MM.1S (cell line): ENCODE measurements at regions not wholly inside any gene's neighbourhood (a gene's known extent, or its start where the extent isn't known, plus 50 kb on each side); places are given as distances from the start of the nearest gene placed in this dataset.

Experiments used
- DNase-seq: peaks from one replicate; pipeline ENCODE4 v3.0.0-alpha.2; 2015
- H2AFZ ChIP-seq: fragments of 300-600 bp; sonication (generic); 2 replicates; pipeline ENCODE4 v1.6.0; 2016; ENCODE audit warnings: antibody characterized with exemption, low read length
- H3F3A ChIP-seq: fragments of 300-600 bp; sonication (generic); 2 replicates; pipeline ENCODE4 v1.6.1; 2016; ENCODE audit warnings: mild to moderate bottlenecking, antibody characterized with exemption, low read length, moderate library complexity, mixed read lengths; ENCODE audit not compliant: insufficient read depth
- H3K27ac ChIP-seq: fragments of 300-600 bp; sonication (generic); 2 replicates; pipeline ENCODE4 v1.5.1; 2016; ENCODE audit warnings: mild to moderate bottlenecking, low read length
- H3K27me3 ChIP-seq: fragments of 300-600 bp; sonication (generic); replicated peaks from 2 replicates; pipeline ENCODE4 v1.6.0; 2016; ENCODE audit warnings: low read length; ENCODE audit not compliant: insufficient read depth
- H3K36me3 ChIP-seq: fragments of 300-600 bp; sonication (generic); replicated peaks from 2 replicates; pipeline ENCODE4 v1.6.1; 2016; ENCODE audit warnings: mild to moderate bottlenecking, low read length, mixed read lengths; ENCODE audit not compliant: insufficient read depth
- H3K4me1 ChIP-seq: fragments of 300-600 bp; sonication (generic); 2 replicates; pipeline ENCODE4 v1.6.1; 2016; ENCODE audit warnings: low read length, mixed read lengths
- H3K4me2 ChIP-seq: fragments of 300-600 bp; sonication (generic); 2 replicates; pipeline ENCODE4 v1.6.0; 2016; ENCODE audit warnings: low read depth, low read length
- H3K4me3 ChIP-seq: fragments of 300-600 bp; sonication (generic); 2 replicates; pipeline ENCODE4 v1.5.1; 2016; ENCODE audit warnings: low read length, mixed read lengths
- H3K79me2 ChIP-seq: fragments of 300-600 bp; sonication (generic); 2 replicates; pipeline ENCODE4 v1.6.1; 2016; ENCODE audit warnings: mixed run types, low read length, mixed read lengths
- H3K9ac ChIP-seq: fragments of 300-600 bp; sonication (generic); 2 replicates; pipeline ENCODE4 v1.6.1; 2016; ENCODE audit warnings: low read length, mixed read lengths
- H3K9me2 ChIP-seq: fragments of 300-600 bp; sonication (generic); replicated peaks from 2 replicates; pipeline ENCODE4 v1.6.1; 2016; ENCODE audit warnings: mild to moderate bottlenecking, low read length, mixed read lengths; ENCODE audit not compliant: insufficient read depth
- H3K9me3 ChIP-seq: fragments of 300-600 bp; sonication (generic); replicated peaks from 2 replicates; pipeline ENCODE4 v1.6.1; 2016; ENCODE audit warnings: mild to moderate bottlenecking, low read length, mixed read lengths; ENCODE audit not compliant: insufficient read depth
- H4K20me1 ChIP-seq: fragments of 300-600 bp; sonication (generic); 2 replicates; pipeline ENCODE4 v1.6.1; 2016; ENCODE audit warnings: mild to moderate bottlenecking, low read length, moderate library complexity, mixed read lengths; ENCODE audit not compliant: insufficient read depth
- EZH2 ChIP-seq: fragments of 300-600 bp; sonication (generic); optimal IDR thresholded peaks from 2 replicates; pipeline ENCODE3; 2017; ENCODE audit warnings: low read depth, mild to moderate bottlenecking, antibody characterized with exemption, low read length, mixed read lengths
- EZH2phosphoT487 ChIP-seq: fragments of 300-600 bp; sonication (generic); IDR thresholded peaks from 2 replicates; pipeline ENCODE4 v1.6.1; 2018; ENCODE audit warnings: antibody characterized with exemption, low read length
- TF ChIP-seq, protein P1 (sequence below): fragments of 300-600 bp; sonication (generic); IDR thresholded peaks from 2 replicates; pipeline ENCODE4 v1.5.1; 2016; ENCODE audit warnings: antibody characterized with exemption, low read length, mixed read lengths

DNA sequence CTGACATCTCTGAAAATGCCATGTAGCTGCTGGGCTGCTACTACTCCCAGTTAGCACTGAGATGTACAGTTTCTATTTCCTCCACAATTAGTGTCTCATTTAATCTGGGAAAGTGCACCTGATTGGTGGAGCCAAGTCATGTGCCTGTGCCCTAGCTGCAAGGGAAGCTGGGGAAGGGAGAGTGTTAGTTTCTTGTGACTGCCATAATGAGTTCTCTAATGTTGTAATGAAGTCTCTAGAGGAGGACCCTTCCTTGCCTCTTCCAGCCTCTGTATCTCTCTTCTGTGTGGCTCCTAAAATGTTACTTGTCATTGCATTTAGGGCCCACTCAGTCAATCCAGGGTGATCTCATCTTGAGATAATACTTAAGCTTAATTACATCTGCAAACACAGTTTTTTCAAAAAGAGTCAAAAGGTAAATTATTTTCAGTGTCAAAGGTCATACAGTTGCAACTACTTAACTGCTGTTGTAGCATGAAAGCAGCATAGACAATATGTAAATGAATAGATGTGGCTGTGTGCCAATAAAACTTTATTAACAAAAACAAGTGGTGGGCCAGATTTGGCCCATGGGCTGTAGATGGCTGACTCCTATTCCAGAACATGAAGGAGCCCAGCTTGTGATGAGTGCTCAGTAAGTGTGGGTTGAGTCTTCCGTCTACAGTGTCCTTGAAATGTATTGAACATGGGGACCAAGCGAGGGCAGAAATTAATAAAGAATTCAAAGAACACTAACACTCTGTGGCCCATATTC lies 137.2 kb upstream of the MAP1LC3B2 start:
- peak overlapping the region; percentile 23; the same call in 1 of the 2 replicates for H2AFZ ChIP-seq
- no peaks in the 10 kb centered on the region for H3K79me2 ChIP-seq
- peaks cover 7% of the 10 kb centered on the region; the same call in 1 of the 2 replicates for H3K4me1 ChIP-seq
- H3K27ac ChIP-seq: no peak overlapping the region
- no peaks in the 10 kb centered on the region for H3K9me2 ChIP-seq
- H3K36me3 ChIP-seq: no peaks in the 10 kb centered on the region
- H3K9me3 ChIP-seq: no peaks in the 10 kb centered on the region
- H3K27me3 ChIP-seq: no peaks in the 10 kb centered on the region
- no peak for DNase-seq
- TF ChIP-seq, protein P1, sequence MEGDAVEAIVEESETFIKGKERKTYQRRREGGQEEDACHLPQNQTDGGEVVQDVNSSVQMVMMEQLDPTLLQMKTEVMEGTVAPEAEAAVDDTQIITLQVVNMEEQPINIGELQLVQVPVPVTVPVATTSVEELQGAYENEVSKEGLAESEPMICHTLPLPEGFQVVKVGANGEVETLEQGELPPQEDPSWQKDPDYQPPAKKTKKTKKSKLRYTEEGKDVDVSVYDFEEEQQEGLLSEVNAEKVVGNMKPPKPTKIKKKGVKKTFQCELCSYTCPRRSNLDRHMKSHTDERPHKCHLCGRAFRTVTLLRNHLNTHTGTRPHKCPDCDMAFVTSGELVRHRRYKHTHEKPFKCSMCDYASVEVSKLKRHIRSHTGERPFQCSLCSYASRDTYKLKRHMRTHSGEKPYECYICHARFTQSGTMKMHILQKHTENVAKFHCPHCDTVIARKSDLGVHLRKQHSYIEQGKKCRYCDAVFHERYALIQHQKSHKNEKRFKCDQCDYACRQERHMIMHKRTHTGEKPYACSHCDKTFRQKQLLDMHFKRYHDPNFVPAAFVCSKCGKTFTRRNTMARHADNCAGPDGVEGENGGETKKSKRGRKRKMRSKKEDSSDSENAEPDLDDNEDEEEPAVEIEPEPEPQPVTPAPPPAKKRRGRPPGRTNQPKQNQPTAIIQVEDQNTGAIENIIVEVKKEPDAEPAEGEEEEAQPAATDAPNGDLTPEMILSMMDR: no peak
- TF ChIP-seq EZH2phosphoT487 (no peak), EZH2 (no peak)
- no peak overlapping the region for H3K4me3 ChIP-seq
- no peak overlapping the region for H3K4me2 ChIP-seq
- no peak overlapping the region for H3K9ac ChIP-seq
- no peaks in the 10 kb centered on the region for H3F3A ChIP-seq
- no peaks in the 10 kb centered on the region for H4K20me1 ChIP-seq

- Histone ChIP-seq H3F3A (no peaks in the 10 kb centered on the region), H3K9ac (no peak overlapping the region), H3K27ac (no peak overlapping the region), H3K9me3 (no peaks in the 10 kb centered on the region), H3K4me3 (no peak overlapping the region), H4K20me1 (no peaks in the 10 kb centered on the region), H3K79me2 (no peaks in the 10 kb centered on the region), H3K36me3 (no peaks in the 10 kb centered on the region), H3K4me1 (peaks cover 7% of the 10 kb centered on the region; the same call in 1 of the 2 replicates), H2AFZ (no peak overlapping the region), H3K27me3 (no peaks in the 10 kb centered on the region), H3K4me2 (no peak overlapping the region), H3K9me2 (no peaks in the 10 kb centered on the region)
- no peak for TF ChIP-seq EZH2phosphoT487
- TF ChIP-seq, protein P1: no peak
- no peak for DNase-seq
Observed at GRCh38 chr12:116423094-116423493, 136.1 kb upstream of the MAP1LC3B2 start.

DNA sequence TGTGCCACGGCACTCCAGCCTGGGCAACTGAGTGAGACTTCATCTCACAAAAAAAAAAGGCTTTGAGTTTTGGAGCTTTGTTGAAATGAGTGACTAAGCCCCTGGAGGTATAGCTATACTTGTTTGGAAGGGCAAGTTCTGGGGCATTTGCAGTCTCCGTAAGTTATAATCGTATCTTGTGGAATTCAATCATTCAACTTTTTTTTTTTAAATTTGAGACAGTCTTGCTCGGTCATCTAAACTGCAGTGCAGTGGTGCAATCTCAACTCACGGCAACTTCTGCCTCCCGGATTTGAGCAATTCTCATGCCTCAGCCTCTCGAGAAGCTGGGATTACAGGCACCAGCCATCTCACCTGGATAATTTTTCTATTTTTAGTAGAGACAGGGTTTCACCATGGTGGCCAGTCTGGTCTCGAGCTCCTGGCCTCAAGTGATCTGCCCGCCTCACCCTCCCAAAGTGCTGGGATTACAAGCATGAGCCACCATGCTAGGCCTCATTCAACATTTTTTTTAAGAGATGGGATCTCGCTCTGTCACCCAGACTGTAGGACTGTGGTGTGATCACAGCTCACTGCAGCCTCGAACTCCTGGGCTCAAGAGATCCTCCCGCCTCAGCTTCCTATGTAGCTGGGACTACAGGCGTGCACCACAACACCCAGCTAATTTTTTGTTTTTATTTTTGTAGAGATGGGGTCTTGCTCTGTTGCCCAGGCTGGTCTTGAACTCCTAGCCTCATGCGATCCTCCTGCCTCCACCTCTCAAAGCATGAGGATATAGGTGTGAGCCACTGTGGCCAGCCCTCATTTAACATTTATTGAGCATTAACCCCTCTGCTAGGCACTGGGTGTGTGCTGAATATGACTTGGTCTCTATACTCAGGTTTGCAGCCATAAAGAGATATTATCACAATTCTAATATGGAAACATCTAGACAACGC lies 133.7 kb upstream of the MAP1LC3B2 start:
- Histone ChIP-seq H3K27me3 (no peaks in the 10 kb centered on the region), H3K79me2 (no peaks in the 10 kb centered on the region), H4K20me1 (no peaks in the 10 kb centered on the region), H3K4me1 (peaks cover 7% of the 10 kb centered on the region; the same call in 1 of the 2 replicates), H3K9me2 (no peaks in the 10 kb centered on the region), H3K4me2 (no peak overlapping the region), H3K9me3 (no peaks in the 10 kb centered on the region), H3F3A (no peaks in the 10 kb centered on the region), H2AFZ (no peak overlapping the region), H3K4me3 (no peak overlapping the region), H3K9ac (no peak overlapping the region), H3K36me3 (no peaks in the 10 kb centered on the region), H3K27ac (no peak overlapping the region)
- DNase-seq: no peak
- TF ChIP-seq EZH2: no peak
- TF ChIP-seq, protein P1: no peak
